Glomerular visceral epithelial cell (primary cell): ENCODE measurements at regions not wholly inside any gene's neighbourhood (a gene's known extent, or its start where the extent isn't known, plus 50 kb on each side); places are given as distances from the start of the nearest gene placed in this dataset.

Experiments used
- DNase-seq: peaks from one replicate; pipeline ENCODE4 v3.0.0-alpha.2; 2016; ENCODE audit errors: extremely low spot score

DNA sequence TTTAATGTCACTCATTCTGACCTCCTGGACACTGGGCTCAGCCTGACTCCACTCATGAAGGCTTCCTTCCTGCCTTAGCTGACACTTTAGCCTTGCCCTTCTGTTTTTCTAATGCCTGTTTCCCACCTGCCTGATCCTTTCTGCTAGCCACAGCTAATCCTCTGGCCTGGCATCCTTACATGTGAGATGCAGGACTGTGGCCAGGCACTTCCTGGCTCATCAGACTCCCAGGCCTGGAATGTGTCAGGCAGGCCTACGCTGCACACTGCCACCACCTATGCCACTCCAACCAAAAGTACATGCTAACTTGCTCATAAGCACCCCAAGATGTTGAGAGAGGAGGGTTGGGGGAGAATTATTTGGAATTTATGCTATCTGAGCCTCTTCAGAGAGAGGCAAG is 138.8 kb upstream of the NALF2 start:
- DNase-seq, result no peak

DNA sequence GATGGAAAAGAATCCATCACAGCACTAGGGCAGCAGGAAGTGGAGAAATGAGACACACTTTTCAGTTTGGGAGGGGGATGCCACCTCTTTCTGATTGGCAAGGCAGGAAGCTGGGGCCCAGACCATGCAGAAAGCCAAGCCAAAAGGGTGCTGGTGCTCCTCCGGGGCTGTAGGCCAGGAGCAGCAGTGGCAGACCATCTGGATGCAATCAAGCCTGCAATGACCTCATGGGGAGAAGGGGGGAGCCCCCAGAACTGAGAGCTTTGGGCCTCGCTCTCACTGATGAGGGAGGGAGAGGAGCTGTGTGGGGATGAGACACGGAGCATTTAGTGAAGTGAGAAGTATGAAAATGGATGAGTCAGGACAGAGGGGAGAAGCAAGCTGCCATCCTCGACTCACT is 141.3 kb upstream of the NALF2 start:
- DNase-seq, result peak; percentile 1

DNA sequence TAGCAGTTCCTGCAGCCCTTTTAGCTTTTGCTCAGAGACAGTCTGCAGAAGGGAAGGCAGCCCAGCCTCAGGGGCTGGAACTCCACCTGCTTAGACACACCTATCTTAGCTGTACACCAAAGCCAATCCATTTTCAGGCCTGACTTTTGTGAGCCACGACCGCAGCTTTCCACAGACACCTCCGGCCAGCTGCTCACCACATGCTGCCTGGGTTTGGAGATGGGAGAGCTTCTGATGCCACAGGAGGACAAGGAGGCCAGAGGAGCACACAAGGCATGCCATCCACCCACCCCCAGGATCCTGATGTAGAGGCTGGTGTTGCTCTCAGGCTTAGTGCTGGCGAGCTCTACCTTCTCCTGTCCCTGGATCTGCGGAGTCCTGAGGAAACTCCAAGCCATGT is 141.8 kb upstream of the NALF2 start:
- no peak for DNase-seq

DNA sequence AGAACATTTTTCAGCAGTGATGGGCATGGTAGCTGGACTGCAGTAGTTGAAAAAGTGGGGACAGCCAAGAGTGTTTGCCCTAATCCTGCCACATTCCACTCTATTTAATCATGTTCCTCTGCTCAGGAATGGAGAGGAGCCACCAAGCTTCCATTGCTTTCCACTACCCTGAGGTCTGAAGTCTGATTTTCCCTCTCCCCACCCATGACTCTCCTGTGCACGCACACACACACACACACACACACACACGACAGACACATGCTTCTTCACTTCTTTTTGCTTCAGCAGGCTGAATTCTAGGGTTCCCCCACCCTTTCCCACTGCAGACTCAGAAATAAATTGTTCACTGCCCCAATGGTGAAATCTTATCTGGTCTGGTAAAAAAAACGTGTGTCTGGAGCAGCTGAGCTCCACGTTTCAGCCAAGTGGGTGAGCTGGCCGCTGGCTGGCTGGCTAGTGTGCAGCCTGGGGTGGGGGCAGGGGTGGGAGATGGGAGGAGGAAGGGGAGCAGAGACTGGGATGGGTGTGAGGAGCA is 142.7 kb upstream of the NALF2 start:
- DNase-seq, result no peak

DNA sequence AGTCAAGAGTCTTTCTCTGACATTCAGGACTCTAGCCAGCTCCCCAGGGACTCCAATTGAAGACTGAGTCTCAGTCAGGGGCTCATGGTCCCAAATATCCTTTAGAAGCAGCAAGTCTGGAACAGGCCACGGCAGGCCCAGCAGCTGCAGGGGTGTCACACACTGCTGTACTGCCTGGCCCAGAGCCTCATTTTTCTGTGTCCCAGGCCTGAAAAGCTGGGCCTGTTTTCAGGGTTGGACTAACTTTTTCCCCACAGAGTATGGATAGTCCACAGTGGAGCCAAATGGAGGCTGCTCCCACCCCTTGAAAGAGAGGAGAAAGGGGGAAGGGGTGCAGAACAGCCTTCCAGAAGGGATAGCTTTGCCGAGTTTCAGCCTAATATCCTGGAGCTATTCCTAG is 146.8 kb upstream of the NALF2 start:
- no peak for DNase-seq

DNA sequence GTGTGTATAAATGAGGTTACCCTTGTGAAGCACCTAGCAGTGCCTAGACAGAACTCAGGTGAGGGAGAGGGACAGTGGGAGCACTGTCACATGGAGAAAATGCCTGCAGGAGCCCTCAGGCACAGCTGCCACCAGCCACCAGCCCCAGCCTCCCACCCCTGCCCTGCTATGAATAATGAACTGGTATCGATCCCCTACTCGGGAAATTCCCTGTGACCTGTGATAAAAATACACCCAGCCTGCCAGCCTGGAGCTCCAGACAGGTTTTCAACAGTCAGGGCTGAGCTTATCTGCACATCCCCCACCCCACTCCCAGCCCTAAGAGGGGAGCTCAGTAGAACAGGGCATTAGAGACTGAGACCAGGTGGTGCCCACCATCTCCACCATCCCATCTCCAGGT is 159.6 kb upstream of the PJA1 start:
- no peak for DNase-seq

DNA sequence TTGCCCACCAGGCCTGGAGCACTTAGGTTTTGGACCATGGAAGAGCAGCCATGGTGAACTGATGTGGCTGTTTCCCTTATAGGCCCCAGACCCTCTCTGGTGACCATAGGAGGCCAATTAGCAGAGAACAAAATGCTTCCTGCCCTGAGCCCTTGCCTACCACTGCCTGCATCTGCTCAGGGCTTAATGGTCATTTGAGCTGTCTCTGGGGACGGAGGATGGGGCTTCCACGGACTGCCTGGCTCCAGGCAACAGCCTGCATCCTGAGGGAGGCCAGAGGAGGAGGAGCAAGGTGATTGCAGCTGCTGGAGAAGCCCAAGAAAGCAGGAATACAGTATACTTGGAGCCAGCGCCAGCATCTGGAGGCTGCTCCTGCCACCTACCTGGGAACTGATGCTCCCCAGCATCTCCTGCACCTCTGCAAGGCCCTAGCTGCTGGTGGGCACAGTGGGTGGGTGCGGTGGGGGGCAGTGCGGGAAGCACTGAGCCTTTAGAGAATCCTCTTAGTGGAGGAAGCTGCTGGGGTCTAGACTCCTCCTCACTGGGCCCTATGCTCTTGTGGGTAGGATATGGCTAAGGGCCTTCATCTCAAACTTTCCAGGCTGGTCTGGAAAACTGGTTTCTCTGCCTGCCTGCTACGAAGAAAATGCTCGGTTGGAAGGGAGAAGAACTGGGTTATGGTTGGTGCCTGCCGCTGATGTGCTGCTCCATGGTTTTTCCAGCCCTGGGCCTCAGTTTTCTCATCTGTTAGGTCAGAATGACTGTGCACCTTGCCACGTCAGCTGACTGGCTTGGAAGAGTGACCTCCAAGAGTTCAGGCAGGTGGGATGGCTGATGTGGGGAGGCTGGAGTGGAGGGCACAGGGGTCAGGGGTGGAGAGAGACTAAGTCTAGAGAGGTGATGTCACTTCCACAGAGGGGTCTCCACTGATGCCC is 158.8 kb upstream of the PJA1 start:
- no peak for DNase-seq

DNA sequence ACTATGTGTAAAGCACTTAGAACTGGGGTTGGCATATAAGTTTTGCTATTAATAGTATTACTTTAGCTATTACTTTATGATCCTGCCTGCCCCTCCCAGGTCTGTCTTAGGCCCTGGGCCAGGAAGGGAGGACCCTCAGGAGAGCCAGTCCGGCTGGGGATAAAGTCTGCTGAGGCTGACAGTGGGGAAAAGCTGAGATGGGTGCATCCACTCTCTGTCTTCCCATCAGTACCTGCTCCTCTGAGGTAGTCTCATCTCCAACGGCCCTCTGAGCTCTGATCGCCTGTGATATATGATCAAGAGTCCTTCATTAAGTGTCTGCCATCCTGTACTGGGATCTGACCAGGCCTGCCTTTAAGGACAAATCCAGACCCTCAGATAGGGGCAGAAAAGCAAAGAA is 156.5 kb upstream of the PJA1 start:
- no peak for DNase-seq

DNA sequence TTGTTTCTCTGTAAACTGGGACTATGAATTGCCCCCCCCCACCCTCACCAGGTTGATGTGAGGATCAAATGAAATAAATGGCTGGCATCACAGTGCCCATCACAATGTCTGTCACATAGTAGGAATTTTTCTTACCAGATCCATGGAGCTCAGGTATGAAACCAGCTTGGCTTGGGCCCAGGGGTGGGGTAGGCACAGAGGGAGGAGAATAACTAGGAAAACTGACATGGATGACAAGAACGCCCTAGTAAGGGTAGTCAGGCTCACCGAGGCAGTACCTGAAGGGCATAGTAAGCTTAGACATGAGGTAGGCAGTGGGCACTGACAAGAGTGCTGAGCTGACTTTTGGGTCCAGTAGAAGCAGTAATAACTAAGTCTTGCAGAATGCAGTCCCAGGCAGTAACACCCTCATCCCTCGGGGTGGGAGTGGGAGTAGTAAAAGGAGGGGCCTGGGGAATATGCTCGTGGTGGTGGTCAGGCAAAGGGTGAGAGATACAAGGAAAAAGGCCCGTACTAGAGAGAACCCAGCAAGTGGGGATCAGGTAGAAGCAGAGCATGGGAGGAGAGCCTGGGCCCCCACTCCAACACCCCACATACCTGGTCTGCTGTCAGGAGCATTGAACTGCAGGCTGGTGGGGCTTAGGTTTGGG is 155.9 kb upstream of the PJA1 start:
- DNase-seq, result no peak

DNA sequence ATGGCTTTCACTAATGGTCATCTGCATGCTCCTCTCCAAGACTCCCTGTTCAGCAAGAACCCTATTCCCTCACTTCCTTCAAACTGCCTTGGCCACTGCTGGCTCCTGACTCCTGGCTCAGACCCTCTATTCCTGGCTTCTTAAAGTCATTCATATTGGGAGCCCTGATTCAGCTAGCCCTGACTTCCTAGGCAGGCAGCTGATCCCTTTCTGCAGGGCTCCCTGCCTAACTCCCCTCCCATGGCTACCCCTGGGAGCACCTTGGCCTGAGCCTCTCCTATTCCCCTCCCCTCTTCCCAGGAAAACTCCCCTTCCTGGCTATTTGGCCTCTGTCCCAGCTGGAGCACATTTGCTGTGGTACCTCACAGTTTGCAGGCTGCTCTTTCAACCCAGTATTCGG is 154.9 kb upstream of the PJA1 start:
- no peak for DNase-seq

DNA sequence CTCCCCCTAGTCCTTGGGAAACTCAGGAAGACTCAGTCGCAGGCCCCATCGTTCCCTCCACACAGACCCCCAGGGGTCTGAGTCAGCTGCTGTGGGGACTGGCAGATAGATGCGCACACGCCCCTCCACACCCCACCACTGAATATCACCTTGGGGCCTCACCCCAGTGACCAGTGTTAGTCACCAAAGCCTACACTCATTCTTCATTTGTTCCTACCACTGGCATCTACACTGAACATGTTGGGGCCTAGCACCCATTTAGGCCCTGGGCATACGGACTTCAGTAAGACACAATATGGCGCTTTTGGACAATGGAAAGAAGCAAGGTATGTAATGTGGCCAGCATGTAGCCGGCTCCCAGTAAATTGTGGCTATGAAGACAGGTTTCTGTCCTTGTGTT is 154.1 kb upstream of the PJA1 start:
- no peak for DNase-seq

DNA sequence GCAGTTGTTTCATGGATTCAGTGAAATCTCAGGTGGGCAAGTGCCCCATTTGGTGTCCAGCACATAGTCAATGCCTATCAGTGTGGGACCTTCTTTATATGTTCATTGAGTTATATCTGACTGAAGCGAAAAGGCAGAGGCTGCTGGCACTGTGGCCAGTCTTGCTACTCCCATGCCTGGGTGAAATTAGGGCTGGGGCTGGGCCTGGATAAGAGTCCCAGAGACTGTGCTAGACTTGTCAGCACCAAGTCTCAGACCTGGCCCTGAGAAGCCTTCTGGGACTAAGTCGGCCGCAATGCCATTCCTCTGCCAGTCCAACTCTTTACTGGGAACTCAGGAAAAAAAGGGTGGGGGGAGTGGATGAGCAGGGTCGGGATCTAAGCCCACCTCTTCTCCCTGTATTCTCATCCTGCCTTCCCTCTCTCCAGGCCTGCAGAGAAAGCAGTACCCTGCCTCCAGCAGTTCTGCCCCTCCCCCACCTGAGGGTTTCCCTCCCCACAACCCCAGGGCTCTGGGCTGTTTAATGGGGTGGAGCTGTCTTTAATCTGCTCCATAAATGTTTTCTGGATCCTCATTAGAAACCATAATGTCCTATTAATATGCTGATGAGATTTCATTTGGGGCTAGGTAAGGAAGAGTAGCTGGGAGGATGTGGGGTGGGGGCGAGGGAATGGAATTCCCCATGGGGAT is 153.5 kb upstream of the PJA1 start:
- DNase-seq, result no peak

DNA sequence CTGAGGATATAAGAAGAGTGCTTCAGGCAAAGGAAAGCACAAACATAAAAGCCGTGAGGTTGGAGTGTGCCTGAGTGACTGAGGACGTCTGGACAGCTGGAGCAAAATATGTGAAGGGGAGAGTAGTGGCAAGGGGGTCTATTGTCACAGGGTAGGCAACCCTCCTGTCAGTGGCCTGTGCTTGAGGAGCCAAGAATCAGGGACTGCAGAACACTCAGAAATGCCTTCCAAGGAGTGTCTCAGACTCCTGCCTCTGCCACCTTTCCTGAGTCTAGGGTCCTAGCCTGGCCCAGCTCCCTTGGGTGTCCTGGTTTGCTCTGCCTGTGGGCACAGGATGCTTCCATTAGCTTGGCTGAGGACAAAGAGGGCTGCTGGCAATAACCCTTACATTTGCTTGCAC is 152.5 kb upstream of the PJA1 start:
- no peak for DNase-seq

DNA sequence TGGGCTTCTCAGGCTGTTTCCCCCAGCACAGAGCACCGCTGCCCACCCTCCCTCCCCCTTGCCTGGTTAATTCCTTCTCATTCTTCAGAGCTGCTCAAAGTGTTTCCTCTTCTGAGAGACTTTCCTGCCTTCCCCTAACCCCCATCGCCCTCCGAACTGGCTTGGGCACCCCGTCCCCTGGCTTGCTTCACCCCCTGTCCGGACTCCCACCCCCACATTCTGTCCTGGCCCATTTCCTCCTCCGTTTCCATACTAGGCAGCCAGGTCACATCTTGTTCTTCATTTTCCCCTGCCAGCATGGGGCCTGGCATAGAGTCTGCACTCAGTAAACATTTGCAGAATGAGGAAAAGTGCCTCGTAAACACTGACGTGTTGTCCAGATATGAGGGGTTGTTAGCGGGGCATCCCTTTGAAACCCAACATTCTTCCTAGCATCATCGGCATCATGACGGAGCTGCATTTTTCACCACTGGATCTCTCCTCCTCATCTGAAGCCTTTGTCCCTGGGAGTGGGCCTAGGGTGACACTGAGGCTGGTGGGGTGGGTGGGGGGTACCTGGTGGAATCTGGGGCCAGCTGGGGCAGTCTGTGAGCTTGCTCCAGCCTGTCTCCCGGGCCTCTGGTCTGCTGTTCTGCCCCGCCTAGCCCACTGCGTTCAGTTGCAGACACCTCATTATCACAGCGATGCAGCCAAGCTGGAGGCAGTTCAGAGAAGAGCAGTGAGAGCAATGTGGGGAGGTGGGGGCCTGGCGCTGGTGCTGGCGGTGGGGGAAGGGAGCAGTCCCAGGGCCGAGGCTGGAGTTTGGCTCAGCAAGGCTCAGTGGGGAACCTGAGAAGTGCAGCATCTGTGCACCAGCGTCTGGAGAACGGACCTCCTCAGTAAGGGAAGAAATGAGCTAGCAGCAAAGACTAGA is 149.4 kb upstream of the PJA1 start:
- no peak for DNase-seq

DNA sequence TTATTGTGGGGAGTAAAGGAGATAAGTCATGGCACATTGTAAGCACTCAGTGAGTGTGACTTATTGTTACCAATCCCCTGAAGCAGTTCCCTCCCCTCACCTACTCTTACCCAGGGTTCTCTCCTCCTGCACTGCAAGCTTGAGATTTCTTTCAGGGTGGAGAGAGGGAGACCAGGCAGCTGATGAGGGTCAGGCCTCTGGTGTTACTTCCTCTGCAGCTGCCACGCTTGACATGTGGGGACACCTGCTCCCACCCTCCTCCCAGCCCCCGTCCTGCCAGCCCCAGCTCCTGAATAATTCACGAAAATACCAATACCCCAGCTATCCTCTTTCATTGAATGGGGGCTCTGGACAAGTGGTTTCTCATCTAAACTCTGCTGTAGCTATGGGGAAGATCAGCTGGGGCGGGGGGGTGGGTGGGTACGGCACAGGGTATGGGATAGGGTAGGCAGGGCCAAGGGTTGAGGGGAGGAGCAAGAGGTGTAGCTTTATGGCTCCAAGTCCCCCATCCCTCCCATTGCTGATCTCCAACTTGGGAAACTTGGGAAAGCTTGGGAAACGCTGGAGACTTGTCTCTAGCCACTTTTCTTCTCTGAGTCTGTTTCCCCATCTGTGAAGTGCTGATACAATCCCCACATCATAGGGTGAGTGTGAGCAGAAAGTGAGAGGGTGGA is 148.5 kb upstream of the PJA1 start:
- DNase-seq, result no peak

DNA sequence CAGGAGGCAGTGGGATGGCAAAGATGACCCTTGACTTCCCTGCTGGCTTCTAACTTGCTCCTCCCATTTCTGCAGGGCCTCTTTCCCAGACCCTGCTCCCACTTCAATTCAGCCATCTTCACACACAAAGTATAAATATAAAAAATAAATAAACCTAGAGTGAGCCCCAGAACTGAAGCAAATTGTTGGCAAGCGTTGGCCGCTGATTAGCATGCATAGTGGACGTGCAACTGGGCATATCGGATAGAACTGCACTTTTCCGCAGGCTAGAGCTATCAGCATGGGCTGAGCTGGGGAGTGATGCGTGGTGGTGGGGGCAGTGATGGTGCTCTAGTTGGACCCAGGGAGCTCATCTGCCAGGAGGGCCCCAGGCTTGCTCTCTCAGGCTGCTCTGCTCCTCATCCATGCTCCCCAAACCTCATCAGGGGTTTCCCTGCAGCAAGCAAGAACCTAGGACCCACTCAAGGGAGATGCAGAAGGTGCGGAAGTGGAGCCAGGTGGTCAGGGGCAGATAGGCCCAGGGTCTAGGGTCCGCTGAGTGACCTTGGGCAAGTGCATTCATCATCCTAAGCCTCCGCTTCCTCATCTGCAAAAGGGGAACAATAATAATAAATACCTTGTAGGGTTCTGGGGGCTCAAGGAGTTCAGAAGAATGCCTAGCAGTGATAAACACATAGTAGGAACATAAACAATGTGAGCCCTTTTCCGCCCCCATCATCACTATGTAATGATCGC is 146.8 kb upstream of the PJA1 start:
- DNase-seq, result no peak

DNA sequence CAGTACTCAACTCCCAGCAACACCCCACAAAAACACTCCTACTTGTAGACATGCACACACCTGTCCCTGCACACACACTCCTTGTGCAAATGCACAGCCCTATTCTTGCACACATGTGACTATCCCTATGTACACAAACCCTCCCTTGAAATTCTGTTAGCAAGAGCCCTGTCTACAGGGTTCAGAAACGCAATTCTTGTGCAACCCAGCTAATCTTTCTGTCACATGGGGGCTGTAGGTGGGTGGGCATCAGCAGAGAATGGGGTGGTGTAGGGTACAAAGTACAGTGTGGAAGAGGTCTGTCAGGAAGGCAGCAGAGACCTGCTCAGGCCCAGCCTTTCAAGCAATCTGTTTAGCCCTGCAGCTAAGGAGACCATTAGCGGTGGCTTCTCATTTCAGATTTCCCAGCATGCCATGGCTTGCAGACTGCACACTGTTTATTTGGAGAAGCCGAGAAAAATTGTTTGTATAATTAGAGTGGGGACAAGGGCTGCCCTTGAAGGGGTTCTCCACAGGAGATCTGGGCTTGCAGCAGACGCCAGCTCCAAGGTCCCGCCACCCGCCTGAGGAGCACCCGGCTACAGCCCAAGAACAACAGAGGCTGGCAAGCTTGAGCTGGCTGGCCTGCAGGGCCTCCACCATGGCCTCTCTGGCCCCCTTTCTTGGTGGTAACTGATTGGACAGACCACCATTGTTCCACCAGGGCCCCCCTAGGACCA is 144.0 kb upstream of the PJA1 start:
- no peak for DNase-seq

DNA sequence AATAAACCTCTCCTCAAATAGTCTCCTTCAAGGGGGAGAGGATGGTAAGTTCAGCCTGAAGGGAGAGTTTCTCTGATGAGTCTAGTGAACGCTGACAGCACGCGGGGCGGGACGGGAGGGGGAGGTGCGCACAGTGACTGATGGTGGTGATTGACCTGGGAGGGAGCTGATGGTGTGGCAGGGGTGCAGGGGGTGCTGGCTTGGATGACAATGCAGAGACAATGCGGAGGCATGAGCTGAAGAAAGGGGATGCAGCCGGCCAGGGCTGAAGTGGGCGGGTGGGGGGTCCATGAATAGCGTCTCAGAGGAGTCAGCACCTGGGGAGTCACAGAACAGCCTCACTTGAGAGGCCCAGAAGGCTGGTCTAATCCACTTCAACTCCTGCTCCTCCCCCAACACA is 142.5 kb upstream of the PJA1 start:
- no peak for DNase-seq

DNA sequence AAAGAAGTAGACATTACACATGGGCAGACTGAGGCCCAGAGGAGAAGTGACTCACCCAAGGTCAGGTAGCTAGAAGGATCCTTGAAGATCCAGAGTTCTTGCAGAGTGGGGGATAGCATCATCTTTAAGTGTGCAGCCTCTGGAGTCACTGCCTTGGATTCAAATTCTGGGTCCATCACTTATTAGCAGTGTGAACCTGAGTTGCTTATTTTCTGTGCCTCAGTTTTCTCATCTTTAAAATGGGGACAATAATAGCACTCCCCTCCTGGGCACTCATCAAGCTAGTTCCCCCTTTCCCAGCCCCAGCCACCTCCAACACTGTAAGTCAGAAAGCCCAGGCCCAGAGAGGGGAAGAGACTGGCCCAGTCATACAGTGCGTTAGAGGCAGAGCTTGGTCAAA is 141.8 kb upstream of the PJA1 start:
- DNase-seq, result no peak

DNA sequence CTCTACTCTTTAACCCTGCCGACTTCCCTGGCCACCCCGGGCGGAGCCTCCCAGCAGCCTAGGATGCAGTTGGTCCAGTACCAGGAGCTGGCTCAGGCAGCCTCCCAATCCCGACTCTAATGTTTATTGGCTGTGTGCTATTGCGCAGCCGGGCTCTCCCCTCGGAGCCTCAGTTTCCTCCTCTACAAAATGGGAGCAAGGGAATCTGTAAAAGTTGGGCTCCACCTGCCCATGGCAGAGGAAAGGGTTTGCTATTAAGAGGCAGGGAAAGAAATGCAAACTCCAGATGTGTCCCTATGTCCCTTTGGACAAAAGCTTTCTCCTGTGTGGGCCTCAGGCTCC is 140.8 kb upstream of the PJA1 start:
- DNase-seq, result no peak
